SK-N-SH (cell line): ENCODE measurements at regions not wholly inside any gene's neighbourhood (a gene's known extent, or its start where the extent isn't known, plus 50 kb on each side); places are given as distances from the start of the nearest gene placed in this dataset.

Experiments
- CTCF ChIA-PET: fragments of 300-600, 350-600 bp; formaldehyde crosslinking; extraction: SDS; loops from one replicate; lab custom pipeline; 2021; lab: Yijun Ruan, JAX
- POLR2A ChIA-PET: fragments of 350-600 bp; sonication (Branson Sonifier 250); formaldehyde crosslinking; extraction: SDS; loops from one replicate; lab custom pipeline; 2020; ENCODE audit warnings: antibody characterized with exemption, inconsistent platforms; lab: Yijun Ruan, JAX
- DNase-seq: peaks from one replicate; pipeline ENCODE4 v3.0.0; 2012
- H2AFZ ChIP-seq: fragments of 200-600 bp; sonication (generic); 2 replicates; pipeline ENCODE4 v1.8.1; 2016; ENCODE audit warnings: antibody characterized with exemption, mild to moderate bottlenecking, low read depth
- H3F3A ChIP-seq: fragments of 200-600 bp; sonication (generic); replicated peaks from 2 replicates; pipeline ENCODE3; 2016; ENCODE audit warnings: antibody characterized with exemption, mild to moderate bottlenecking; ENCODE audit not compliant: insufficient read depth
- H3K27ac ChIP-seq, 2 experiments: fragments of 200-500 bp in 1 of 2; fragments of 200-600 bp in 1 of 2; sonication (Bioruptor generic) in 1 of 2; sonication (generic), shearing (Covaris generic) in 1 of 2; 2 replicates each; pipeline versions ENCODE4 v1.5.1 to v1.6.1; 2014 to 2016; ENCODE audit warnings: low read depth in 2 of 2, inconsistent platforms in 1 of 2, low read length in 1 of 2, mild to moderate bottlenecking in 1 of 2, mixed read lengths in 1 of 2
- H3K27me3 ChIP-seq: fragments of 200-600 bp; sonication (generic), shearing (Covaris generic); 2 replicates; pipeline ENCODE4 v1.6.1; 2016; ENCODE audit warnings: mixed run types; ENCODE audit not compliant: insufficient read depth
- H3K36me3 ChIP-seq, 2 experiments: fragments of 200-500 bp in 1 of 2; fragments of 200-600 bp in 1 of 2; sonication (Bioruptor generic) in 1 of 2; sonication (generic) in 1 of 2; replicated peaks in 1 of 2; 2 replicates each; pipeline versions ENCODE3 to v1.5.1; 2014 to 2016; ENCODE audit warnings: low read length in 1 of 2, mild to moderate bottlenecking in 1 of 2; ENCODE audit not compliant: insufficient read depth in 2 of 2, control insufficient read depth in 1 of 2
- H3K4me1 ChIP-seq, 2 experiments: fragments of 200-500 bp in 1 of 2; fragments of 200-600 bp in 1 of 2; sonication (Bioruptor generic) in 1 of 2; sonication (generic), shearing (Covaris generic) in 1 of 2; 2 replicates each; pipeline versions ENCODE4 v1.5.1 to v1.6.1; 2014 to 2016; ENCODE audit warnings: low read depth in 1 of 2, low read length in 1 of 2, mixed run types in 1 of 2; ENCODE audit not compliant: insufficient read depth in 2 of 2, control insufficient read depth in 1 of 2
- H3K4me2 ChIP-seq: fragments of 200-600 bp; sonication (generic), shearing (Covaris generic); 2 replicates; pipeline ENCODE4 v1.6.1; 2017; ENCODE audit warnings: mixed run types
- H3K4me3 ChIP-seq, 2 experiments: fragments of 200-500 bp in 1 of 2; fragments of 200-600 bp in 1 of 2; sonication (Bioruptor generic) in 1 of 2; sonication (generic), shearing (Covaris generic) in 1 of 2; 2 replicates each; pipeline versions ENCODE4 v1.5.1 to v1.8.1; 2014 to 2016; ENCODE audit warnings: low read depth in 2 of 2, inconsistent platforms in 1 of 2, low read length in 1 of 2, mild to moderate bottlenecking in 1 of 2, mixed read lengths in 1 of 2, moderate library complexity in 1 of 2
- H3K79me2 ChIP-seq: fragments of 200-600 bp; sonication (generic); 2 replicates; pipeline ENCODE4 v1.8.1; 2017; ENCODE audit warnings: mild to moderate bottlenecking; ENCODE audit not compliant: insufficient read depth
- H3K9ac ChIP-seq: fragments of 200-600 bp; sonication (generic); 2 replicates; pipeline ENCODE4 v1.6.1; 2017; ENCODE audit warnings: mixed run types
- H3K9me2 ChIP-seq: fragments of 200-600 bp; sonication (generic); 2 replicates; pipeline ENCODE4 v1.6.1; 2017; ENCODE audit warnings: mixed run types
- H3K9me3 ChIP-seq: fragments of 200-600 bp; sonication (generic); 2 replicates; pipeline ENCODE4 v1.6.1; 2017; ENCODE audit warnings: mixed run types, mild to moderate bottlenecking, moderate library complexity
- H4K20me1 ChIP-seq: fragments of 200-600 bp; sonication (generic); 2 replicates; pipeline ENCODE4 v1.6.1; 2017; ENCODE audit warnings: mild to moderate bottlenecking, mixed run types; ENCODE audit not compliant: insufficient read depth
- ELF1 ChIP-seq: IDR thresholded peaks from 2 replicates; pipeline ENCODE4 v1.4.0; 2012
- FOSL2 ChIP-seq: IDR thresholded peaks from 2 replicates; pipeline ENCODE4 v1.4.0; 2012; ENCODE audit warnings: low read depth, mild to moderate bottlenecking, moderate library complexity, borderline replicate concordance
- JUND ChIP-seq: IDR thresholded peaks from 2 replicates; pipeline ENCODE4 v1.4.0; 2012
- REST ChIP-seq: IDR thresholded peaks from 2 replicates; pipeline ENCODE4 v1.6.1; 2012; ENCODE audit warnings: mild to moderate bottlenecking, low read depth, low read length, moderate library complexity
- TCF12 ChIP-seq: IDR thresholded peaks from 2 replicates; pipeline ENCODE4 v1.4.0; 2012
- ZBTB33 ChIP-seq: IDR thresholded peaks from 2 replicates; pipeline ENCODE4 v1.4.0; 2012; ENCODE audit warnings: low read depth, borderline replicate concordance
- WGBS: methylation state at CpG from one replicate; pipeline ENCODE4 v1.1.6; 2017; ENCODE audit warnings: low lambda C conversion rate; 5-methylcytosine and 5-hydroxymethylcytosine counted together
- TF ChIP-seq, protein P1 (sequence below): IDR thresholded peaks from 2 replicates; pipeline ENCODE4 v1.4.0; 2012; ENCODE audit warnings: low read depth

DNA sequence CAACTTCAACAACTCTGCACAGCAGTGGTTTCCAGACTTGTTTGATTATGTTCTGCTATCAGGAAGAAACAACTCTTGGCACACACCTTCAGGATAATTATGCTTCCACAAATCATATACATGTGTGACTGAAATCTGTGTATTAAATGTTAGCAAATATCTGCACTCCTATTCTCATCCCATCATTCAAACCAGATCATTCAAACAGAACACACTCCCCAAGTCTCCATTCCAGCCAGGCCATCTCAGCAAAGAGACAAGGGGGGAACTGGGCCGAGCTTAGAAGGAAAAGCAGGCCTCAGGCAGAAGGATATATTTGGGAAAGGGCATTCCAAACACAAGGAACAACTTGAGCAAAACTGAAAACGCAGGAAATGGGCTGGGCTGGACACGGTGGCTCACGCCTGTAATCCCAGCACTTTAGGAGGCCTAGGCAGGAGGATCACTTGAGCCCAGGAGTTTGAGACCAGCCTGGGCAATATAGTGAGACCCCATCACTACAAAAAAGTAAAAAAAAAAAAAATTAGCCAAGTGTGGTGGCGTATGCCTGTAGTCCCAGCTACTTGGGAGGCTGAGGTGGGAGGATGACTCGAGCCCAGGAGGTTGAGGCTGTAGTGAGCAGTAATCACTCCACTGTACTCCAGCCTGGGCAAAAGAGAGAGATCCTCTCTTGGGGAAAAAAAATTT, 62.7 kb downstream of the ZFP36L2 start (continued):
- TF ChIP-seq REST, result no peak
- TF ChIP-seq, all 33 proteins: peak for 0

DNA sequence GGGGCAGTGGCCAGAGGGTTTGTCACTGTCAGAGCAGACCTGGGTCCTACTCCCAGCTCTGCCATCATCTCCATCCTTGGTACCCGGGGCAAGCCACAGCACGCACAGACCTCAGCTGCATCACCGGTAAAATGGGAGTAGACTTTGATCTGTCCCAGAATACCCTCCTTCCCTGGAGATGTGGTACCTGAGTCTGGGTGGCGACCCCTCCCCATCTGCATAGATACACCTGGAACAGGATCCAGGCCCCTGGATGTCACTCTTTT, 64.0 kb downstream of the ZFP36L2 start:
- no peaks in the 10 kb centered on the region for H3K79me2 ChIP-seq
- H3K9ac ChIP-seq, result no peak overlapping the region
- H3K4me3 ChIP-seq, result no peak overlapping the region
- no peak overlapping the region for H3K27ac ChIP-seq
- no peak overlapping the region for H2AFZ ChIP-seq
- DNase-seq, result no peak
- H3K36me3 ChIP-seq, result no peaks in the 10 kb centered on the region
- peaks cover 8 to 10% of the 10 kb centered on the region in 2 experiments; a peak in 2 of 4 replicates for H3K4me1 ChIP-seq
- no peak for TF ChIP-seq ELF1
- TF ChIP-seq ZBTB33, result no peak
- no peak for TF ChIP-seq FOSL2
- TF ChIP-seq JUND, result no peak
- no peak for TF ChIP-seq TCF12
- TF ChIP-seq, protein P1, sequence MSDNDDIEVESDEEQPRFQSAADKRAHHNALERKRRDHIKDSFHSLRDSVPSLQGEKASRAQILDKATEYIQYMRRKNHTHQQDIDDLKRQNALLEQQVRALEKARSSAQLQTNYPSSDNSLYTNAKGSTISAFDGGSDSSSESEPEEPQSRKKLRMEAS, result no peak
- TF ChIP-seq, all 33 proteins: peak for 0
- Histone ChIP-seq H3K9me2 (no peaks in the 10 kb centered on the region), H3K9me3 (no peaks in the 10 kb centered on the region), H4K20me1 (no peaks in the 10 kb centered on the region), H3K27me3 (no peaks in the 10 kb centered on the region), H3K4me2 (no peak overlapping the region), H3F3A (no peaks in the 10 kb centered on the region)
- POLR2A ChIA-PET, result no interaction called here
- CTCF ChIA-PET, result interaction anchor here (1.1 kb wide), 1 partner anchor 322 kb away, joined by 3 read pairs; no protein-coding TSS in a partner anchor
- WGBS, result 94% methylated on average over 4 of the region's 4 CpGs
